PC-9 (cell line): ENCODE measurements at regions not wholly inside any gene's neighbourhood (a gene's known extent, or its start where the extent isn't known, plus 50 kb on each side); places are given as distances from the start of the nearest gene placed in this dataset.

Experiments used
- CTCF ChIP-seq: fragments of 200-600 bp; sonication (generic); conservative IDR thresholded peaks from 2 replicates; pipeline ENCODE4 v1.6.1; 2017; ENCODE audit warnings: mixed run types, antibody characterized with exemption, mild to moderate bottlenecking, moderate library complexity
- EZH2 ChIP-seq: fragments of 200-600 bp; sonication (generic); IDR thresholded peaks from 2 replicates; pipeline ENCODE4 v1.8.0; 2017; ENCODE audit warnings: antibody characterized with exemption, low read depth

DNA sequence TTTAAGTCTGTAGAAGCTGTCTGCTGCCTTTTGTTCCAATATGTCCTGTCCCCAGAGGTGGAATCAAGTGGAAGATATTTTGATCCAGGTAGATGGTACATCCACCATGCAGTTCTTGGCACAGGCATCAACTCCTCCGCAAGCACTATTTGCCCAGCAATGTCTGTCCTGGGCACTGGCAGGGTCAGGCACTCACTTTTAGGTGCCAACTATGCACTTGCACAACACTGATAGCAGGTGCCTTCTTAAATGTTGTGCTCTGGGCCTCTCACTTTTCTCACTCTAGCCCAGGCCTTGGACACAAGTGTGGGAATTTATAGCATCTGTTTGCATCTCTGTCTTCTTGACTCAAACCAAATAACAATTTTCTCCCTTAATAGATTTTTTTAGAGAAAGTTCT is 140.5 kb upstream of the UBE2E2 start:
- TF ChIP-seq CTCF = no peak
- TF ChIP-seq EZH2 = no peak
